ENCODE measurements at regions not wholly inside any gene's neighbourhood (a gene's known extent, or its start where the extent isn't known, plus 50 kb on each side); places are given as distances from the start of the nearest gene placed in this dataset.

DNA sequence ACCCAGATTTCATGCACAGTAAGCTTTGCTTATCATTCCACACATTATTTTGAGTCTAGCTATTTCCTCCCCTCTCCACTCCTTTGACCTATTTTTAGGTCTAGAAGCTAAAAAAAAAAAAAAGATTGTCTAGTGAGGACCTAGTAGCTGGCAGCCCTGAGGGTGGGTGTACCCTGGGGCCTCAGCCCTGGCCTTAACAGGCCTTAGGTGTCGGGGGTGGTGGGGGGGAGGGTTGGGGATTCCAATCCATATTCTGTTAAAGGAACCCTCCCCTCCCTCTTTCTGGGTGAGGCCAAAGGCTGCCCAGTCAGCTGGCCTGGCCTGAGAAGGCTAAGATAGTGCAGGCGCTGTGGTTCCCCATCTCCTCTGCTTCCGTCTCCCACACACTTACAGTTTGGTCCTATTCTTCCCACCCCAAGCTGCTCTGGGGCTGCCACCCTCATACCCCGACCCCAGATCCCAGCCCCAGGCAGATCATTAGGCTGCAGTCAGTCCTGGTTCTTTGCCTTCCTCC is 65.5 kb upstream of the HK2 start:
- no peaks in the 10 kb centered on the region for H3K4me1 ChIP-seq (ENCODE audit: insufficient read depth, insufficient read length)
- no peak for DNase-seq (ENCODE audit: low read depth, low spot score)
- H3K9me3 ChIP-seq (ENCODE audit: insufficient read depth, low read length): 0 out of 2 replicates have a peak, but pooled peaks cover 3% of the 10 kb centered on the region
- no peaks in the 10 kb centered on the region for H3K36me3 ChIP-seq (ENCODE audit: insufficient read depth, insufficient read length, low read length)
- H3K27me3 ChIP-seq (ENCODE audit: insufficient read depth, insufficient read length): no peaks in the 10 kb centered on the region
- H3K4me3 ChIP-seq (ENCODE audit: insufficient read length, low read depth): no peak overlapping the region
- no peak overlapping the region for H3K9ac ChIP-seq (ENCODE audit: insufficient read length, low read depth)
- TF ChIP-seq ZNF274 (IDR thresholded peaks at IDR 0.05; ENCODE audit: low read depth, low read length) (no peak), SUZ12 (IDR thresholded peaks at IDR 0.05; ENCODE audit: extremely low read depth, insufficient read depth, insufficient read length) (no peak), YY1 (IDR thresholded peaks at IDR 0.05; ENCODE audit: insufficient read depth, insufficient read length) (no peak)

DNA sequence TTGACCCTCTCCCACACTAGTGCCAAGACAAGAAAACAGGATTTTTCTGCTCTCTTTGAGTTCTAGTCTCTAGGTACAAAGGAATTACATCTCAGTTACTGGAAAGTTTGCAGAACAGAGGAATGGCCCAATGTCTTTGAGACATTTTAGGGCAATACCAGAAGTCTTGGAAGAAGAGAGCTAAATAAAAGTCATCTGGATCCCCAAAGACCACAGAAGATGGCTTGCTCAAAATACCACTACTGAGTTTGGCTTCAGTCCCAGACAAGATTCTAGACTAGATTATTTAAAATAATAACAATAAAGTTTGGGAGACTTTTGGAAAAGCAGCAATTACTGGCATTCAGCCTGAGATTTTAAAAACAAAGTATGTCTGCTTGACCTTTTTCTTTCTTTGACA is 61.9 kb upstream of the HK2 start:
- Histone ChIP-seq H3K4me1 (ENCODE audit: insufficient read depth, insufficient read length) (no peaks in the 10 kb centered on the region), H3K4me3 (ENCODE audit: insufficient read length, low read depth) (no peak overlapping the region), H3K36me3 (ENCODE audit: insufficient read depth, insufficient read length, low read length) (no peaks in the 10 kb centered on the region), H3K9ac (ENCODE audit: insufficient read length, low read depth) (no peak overlapping the region), H3K27me3 (ENCODE audit: insufficient read depth, insufficient read length) (no peaks in the 10 kb centered on the region), H3K9me3 (ENCODE audit: insufficient read depth, low read length) (no peaks in the 10 kb centered on the region)
- no peak for DNase-seq (ENCODE audit: low read depth, low spot score)
- TF ChIP-seq YY1 (IDR thresholded peaks at IDR 0.05; ENCODE audit: insufficient read depth, insufficient read length) (no peak), ZNF274 (IDR thresholded peaks at IDR 0.05; ENCODE audit: low read depth, low read length) (no peak), SUZ12 (IDR thresholded peaks at IDR 0.05; ENCODE audit: extremely low read depth, insufficient read depth, insufficient read length) (no peak)

DNA sequence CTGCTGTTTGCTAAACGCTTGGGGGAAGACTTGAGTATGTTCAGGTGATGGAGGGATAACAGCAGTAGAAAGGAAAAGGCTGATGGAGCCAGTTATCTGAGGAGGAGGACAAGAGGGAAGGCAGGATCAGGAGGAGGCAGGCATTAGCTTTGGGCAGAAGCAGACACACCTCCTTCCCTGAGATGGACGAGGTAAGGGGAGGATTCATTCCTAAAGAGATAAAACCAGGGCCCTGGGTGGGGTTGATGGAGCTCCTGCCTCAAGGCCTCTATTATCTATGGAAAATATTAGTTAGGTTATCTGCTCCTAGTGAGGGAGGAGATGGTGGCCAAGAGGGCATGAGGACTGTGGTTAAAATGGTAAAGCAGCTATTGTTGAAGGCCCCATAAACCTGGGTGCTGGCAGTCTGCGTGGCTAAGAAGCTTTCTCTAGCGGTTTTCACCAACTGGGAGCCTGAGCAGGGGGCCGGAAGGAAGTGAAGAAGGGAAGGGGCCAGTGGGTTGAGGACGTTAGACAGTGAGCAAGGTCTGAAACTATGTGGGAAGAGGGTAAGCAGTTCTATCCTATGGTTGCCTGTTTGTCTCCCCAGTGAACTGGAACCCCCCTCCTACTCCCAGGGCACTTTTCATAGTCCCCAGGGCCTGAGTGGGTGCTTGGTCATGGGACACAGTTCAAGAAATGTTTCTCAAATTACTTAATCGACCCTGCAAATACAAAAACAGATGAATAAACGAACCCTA is 56.6 kb upstream of the HK2 start:
- H3K9me3 ChIP-seq (ENCODE audit: insufficient read depth, low read length): no peaks in the 10 kb centered on the region
- peaks cover 6% of the 10 kb centered on the region for H3K4me1 ChIP-seq (ENCODE audit: insufficient read depth, insufficient read length)
- no peak overlapping the region for H3K9ac ChIP-seq (ENCODE audit: insufficient read length, low read depth)
- TF ChIP-seq ZNF274 (IDR thresholded peaks at IDR 0.05; ENCODE audit: low read depth, low read length) (no peak), YY1 (IDR thresholded peaks at IDR 0.05; ENCODE audit: insufficient read depth, insufficient read length) (no peak), SUZ12 (IDR thresholded peaks at IDR 0.05; ENCODE audit: extremely low read depth, insufficient read depth, insufficient read length) (no peak)
- H3K27me3 ChIP-seq (ENCODE audit: insufficient read depth, insufficient read length): no peaks in the 10 kb centered on the region
- no peaks in the 10 kb centered on the region for H3K36me3 ChIP-seq (ENCODE audit: insufficient read depth, insufficient read length, low read length)
- DNase-seq (ENCODE audit: low read depth, low spot score): no peak
- H3K4me3 ChIP-seq (ENCODE audit: insufficient read length, low read depth): no peak overlapping the region

DNA sequence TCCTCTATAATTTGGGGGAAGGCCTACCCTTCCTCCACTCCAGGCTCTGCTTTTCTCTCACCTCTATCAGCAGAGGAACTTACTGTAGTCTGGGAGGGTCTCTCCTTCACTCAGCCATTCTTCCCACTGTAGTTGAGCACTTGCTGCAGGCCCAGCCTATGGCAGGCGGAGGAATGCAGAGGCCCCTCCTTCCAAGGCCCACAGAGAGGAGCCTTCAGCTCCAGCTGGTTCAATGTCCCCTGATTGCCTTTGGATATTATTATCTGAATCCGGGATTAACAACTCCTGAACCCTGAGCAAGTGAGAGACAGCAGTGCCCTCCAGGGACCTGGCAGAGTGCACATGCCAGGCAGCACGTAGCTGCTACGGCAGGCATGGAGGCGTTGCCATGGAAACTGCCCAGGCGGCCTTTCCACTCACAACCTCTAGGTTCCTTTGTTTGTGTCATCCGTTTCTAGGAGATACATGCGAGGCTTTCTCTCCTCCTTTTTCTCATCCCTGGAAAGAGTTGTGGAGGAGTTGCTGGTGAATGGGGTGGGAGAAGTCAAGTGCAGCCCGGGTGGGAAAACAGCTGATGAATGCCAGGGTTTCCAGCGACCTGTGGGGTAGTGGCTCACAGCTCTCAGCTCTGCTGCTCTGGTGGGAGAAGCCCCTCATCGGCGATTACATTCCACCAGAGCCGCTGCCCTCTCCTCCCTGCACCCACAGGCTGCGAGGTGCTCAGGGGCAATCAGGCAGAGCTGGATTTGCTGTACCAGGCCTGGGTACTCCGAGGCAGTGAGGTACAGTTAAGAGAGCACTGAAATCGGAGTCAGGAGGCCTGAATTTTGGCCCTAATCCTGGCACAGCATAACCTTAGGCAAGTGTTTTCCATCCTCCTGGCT is 55.3 kb upstream of the HK2 start:
- no peak for TF ChIP-seq SUZ12 (IDR thresholded peaks at IDR 0.05; ENCODE audit: extremely low read depth, insufficient read depth, insufficient read length)
- TF ChIP-seq YY1 (IDR thresholded peaks at IDR 0.05; ENCODE audit: insufficient read depth, insufficient read length): no peak
- TF ChIP-seq ZNF274 (IDR thresholded peaks at IDR 0.05; ENCODE audit: low read depth, low read length): no peak
- Histone ChIP-seq H3K9ac (ENCODE audit: insufficient read length, low read depth) (no peak overlapping the region), H3K9me3 (ENCODE audit: insufficient read depth, low read length) (no peaks in the 10 kb centered on the region), H3K36me3 (ENCODE audit: insufficient read depth, insufficient read length, low read length) (no peaks in the 10 kb centered on the region), H3K4me1 (ENCODE audit: insufficient read depth, insufficient read length) (peaks cover 6% of the 10 kb centered on the region), H3K27me3 (ENCODE audit: insufficient read depth, insufficient read length) (no peaks in the 10 kb centered on the region), H3K4me3 (ENCODE audit: insufficient read length, low read depth) (no peak overlapping the region)
- no peak for DNase-seq (ENCODE audit: low read depth, low spot score)

DNA sequence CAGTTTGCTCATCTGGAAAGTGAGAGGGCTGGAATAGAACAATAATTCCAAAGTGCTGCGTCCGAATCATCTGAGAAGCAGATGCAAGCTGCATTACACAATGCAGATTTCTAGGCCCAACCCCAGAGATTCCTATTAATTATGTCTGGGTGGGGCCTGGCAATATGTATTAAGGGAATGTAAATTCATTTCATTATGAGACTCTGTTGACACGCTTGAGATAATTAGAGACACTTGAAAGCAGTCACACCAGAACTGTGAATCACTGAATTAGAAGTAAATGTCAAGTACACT is 54.7 kb upstream of the HK2 start:
- Histone ChIP-seq H3K9me3 (ENCODE audit: insufficient read depth, low read length) (no peaks in the 10 kb centered on the region), H3K4me3 (ENCODE audit: insufficient read length, low read depth) (no peak overlapping the region), H3K4me1 (ENCODE audit: insufficient read depth, insufficient read length) (peaks cover 6% of the 10 kb centered on the region), H3K36me3 (ENCODE audit: insufficient read depth, insufficient read length, low read length) (no peaks in the 10 kb centered on the region), H3K9ac (ENCODE audit: insufficient read length, low read depth) (no peak overlapping the region), H3K27me3 (ENCODE audit: insufficient read depth, insufficient read length) (no peaks in the 10 kb centered on the region)
- no peak for DNase-seq (ENCODE audit: low read depth, low spot score)
- TF ChIP-seq SUZ12 (IDR thresholded peaks at IDR 0.05; ENCODE audit: extremely low read depth, insufficient read depth, insufficient read length) (no peak), YY1 (IDR thresholded peaks at IDR 0.05; ENCODE audit: insufficient read depth, insufficient read length) (no peak), ZNF274 (IDR thresholded peaks at IDR 0.05; ENCODE audit: low read depth, low read length) (no peak)

DNA sequence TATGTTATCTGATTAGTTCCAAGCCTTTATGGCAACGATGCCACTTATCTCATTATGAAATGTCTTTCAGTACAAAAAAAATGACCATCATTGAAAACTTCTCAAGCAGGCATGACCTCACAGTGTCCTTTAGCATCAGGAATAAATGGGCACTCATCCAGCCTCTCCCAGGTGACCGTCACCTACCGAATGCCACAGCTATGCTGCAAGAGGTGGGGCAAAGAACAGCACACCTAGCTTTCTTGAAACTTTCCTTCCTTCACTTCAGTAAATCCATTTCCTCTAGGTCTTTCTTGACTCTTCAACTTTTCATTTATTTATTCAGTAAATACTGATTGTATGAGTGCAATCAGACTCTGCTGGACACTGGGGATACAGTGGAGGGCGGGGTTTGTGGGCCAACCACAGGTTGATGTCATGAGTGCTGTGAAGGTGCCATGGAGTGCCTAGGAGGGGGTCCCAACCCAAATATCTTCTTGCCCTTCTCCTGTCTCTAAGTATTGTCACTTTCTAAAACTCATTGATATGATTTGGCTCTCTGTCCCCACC is 54.3 kb upstream of the HK2 start:
- DNase-seq (ENCODE audit: low read depth, low spot score): no peak
- TF ChIP-seq YY1 (IDR thresholded peaks at IDR 0.05; ENCODE audit: insufficient read depth, insufficient read length) (no peak), SUZ12 (IDR thresholded peaks at IDR 0.05; ENCODE audit: extremely low read depth, insufficient read depth, insufficient read length) (no peak), ZNF274 (IDR thresholded peaks at IDR 0.05; ENCODE audit: low read depth, low read length) (no peak)
- H3K9ac ChIP-seq (ENCODE audit: insufficient read length, low read depth): no peak overlapping the region
- no peaks in the 10 kb centered on the region for H3K27me3 ChIP-seq (ENCODE audit: insufficient read depth, insufficient read length)
- no peaks in the 10 kb centered on the region for H3K36me3 ChIP-seq (ENCODE audit: insufficient read depth, insufficient read length, low read length)
- peaks cover 6% of the 10 kb centered on the region for H3K4me1 ChIP-seq (ENCODE audit: insufficient read depth, insufficient read length)
- no peaks in the 10 kb centered on the region for H3K9me3 ChIP-seq (ENCODE audit: insufficient read depth, low read length)
- H3K4me3 ChIP-seq (ENCODE audit: insufficient read length, low read depth): no peak overlapping the region
